ENCODE measurements at regions not wholly inside any gene's neighbourhood (a gene's known extent, or its start where the extent isn't known, plus 50 kb on each side); places are given as distances from the start of the nearest gene placed in this dataset.
"Not testable (repeated sequence)": the region's sequence is repeated elsewhere in the genome, so short reads cannot be mapped to it uniquely, and the experiment has no call there.

- TF ChIP-seq CTCF (IDR thresholded peaks at IDR 0.05; ENCODE audit: low read depth, low read length); EZH2phosphoT487 (IDR thresholded peaks at IDR 0.05; ENCODE audit: low read depth): not testable (repeated sequence)
Observed at GRCh38 chr16:32870628-32871027, 194.7 kb upstream of the TP53TG3 start.

Data from OCI-LY3 (cell line).